ENCODE measurements at regions not wholly inside any gene's neighbourhood (a gene's known extent, or its start where the extent isn't known, plus 50 kb on each side); places are given as distances from the start of the nearest gene placed in this dataset.

DNA sequence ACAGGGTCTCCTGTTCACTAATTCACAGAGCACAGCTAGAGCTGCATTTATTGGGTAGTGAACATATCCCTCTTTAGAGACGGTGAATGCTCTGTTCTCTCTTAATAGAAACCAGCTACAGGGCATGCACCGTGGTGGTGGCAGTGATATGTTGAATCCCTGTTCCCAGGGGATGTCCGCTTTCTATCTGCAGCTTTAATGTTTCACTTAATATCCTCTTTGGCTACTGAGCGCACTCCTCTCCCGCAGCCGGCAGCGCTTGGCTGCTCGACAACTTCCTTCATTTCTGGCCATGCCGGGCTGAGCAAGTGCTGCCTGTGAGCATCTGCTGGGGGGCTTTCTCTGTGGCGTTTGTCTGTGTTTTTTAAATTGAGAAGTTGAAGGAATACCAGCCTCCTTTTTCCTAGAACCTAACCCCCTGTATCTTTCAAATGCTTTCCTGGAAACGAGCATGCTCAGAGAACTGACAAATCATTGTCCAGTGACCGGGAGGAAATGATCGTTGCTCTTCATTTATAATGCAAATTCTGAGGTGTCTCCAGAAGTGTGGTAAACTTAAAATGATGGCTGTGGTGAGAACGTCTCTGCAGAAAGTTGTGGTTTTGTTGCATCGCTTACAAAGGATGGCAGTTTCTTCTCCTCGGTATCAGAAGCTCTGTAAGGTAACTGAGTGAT, 297.9 kb downstream of the UTRN start:
- peak; percentile 27 for DNase-seq

DNA sequence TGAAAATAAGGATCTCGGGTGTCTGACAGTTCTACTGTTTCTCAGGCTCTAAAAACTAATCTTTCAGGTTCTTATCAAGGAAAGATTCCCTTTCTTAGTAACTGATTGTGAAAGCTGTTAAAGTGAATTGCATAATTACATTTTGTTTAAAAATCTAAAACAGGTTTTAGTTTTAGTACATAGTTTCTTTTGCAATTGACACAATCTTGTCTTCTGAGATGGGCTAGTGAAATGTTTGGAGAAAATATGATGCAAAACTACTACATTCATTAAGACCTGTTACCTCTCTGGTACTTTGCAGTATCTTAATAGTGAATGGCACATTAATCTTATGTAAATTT, 298.4 kb downstream of the UTRN start:
- DNase-seq: no peak

DNA sequence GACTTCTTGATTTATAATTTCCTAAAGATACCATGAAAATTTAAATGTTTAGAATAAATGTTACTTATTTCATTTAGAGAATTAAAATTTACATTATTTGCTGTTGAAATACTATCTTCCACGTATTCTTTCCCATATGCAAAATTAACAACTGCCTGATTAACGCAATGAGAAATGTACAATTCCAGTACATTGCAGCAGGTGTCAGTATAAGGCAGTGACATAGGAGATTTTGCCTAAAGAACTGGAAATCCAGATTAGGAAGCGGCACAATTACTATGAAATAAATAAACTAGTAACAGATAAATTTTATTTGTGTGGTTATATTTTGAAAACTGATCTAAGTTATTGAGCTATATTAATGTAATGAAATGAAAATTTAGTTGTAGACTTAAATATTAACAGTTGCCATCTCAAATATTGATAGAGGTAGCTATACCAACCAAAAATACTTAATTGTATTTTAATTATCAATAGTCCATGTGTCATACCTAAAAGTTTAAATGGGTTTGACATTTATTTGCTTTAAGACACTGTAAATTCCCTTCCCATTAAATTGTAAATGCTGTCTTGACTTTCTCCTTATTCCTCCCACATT, 300.2 kb downstream of the UTRN start:
- DNase-seq: peak; percentile 59

DNA sequence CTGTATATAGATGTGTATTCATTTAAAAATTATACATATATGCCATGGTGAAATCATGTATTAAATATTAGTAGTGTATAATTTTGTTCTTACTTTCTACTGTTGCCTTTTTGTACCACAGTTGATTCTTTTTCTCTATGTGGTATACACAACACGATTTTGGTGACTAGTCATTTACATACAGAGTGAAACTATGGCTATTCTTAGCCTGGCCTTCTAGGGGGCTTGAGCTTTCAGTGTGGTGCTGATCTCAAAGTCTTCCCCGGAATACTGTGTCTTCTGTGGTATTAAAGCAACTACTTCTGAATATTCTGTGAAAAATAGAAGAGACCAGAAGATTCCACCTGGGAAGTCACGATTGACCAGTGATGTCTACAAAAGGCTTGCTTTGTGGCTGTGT, 301.9 kb downstream of the UTRN start:
- DNase-seq: no peak

DNA sequence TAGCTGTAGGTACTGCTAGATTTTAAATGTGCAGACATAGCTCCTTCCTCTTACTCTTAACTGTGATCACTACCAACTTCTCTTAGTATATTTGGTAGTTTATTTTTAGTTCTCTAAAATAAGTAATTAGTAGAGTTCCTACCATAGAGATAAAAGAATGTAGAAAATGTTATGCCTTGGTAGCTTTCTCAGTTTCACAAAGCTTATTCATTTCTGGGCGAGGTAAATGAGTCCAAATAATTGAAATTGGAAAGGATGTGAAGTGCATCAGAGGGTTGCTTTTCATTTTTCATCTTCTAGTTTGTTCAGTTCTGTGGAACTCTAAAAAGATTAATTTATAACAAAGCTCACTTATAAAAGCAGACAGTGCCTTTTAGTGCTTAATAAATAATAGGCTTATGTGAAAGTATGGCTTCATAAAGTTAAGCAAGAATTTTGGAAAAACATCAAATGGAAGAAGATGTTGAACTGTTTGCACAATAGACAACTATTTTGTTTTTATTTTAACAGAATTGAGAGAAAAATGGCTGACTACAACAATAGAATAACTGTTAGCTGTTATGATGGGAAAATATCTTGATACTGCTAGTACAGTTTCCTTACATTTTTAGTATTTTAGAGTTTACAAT, 303.7 kb downstream of the UTRN start:
- peak; percentile 38 for DNase-seq

DNA sequence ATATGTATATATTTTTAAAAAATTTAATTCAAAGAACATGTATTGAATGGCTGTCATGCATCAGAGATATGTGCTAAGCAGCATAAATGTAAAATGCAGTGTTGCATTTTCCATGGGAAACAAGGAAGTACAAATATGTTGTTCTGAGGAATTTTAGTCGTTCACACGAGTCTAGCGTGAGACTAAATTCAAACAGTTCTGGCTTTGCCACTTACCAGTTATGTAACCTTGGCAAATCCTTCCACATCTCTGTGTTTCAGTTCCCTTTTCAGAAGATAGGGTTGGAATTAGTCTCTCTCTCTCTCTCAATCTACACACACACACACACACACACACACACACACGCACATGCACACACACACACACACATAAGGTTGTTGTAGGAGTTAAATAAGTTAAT, 305.4 kb downstream of the UTRN start:
- DNase-seq: no peak

DNA sequence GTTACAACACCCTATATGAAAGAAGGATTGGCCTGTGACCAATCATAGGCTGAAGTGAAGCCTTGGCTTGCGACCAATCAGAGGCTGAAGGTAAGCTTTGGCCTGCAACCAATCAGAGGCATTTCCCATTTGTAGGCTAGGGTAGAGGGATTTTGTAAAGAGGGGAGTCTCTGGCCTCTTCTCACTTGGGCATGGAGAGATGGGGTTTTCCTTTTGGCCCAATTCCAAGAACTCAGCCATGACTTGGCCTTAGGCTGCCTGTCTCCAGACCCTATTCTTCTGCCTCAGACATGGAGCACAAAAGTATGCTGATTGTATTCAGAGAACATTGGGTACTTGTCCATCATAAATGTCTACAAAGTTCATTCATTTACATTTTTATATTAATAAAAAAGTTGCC, 308.3 kb downstream of the UTRN start:
- DNase-seq: no peak

DNA sequence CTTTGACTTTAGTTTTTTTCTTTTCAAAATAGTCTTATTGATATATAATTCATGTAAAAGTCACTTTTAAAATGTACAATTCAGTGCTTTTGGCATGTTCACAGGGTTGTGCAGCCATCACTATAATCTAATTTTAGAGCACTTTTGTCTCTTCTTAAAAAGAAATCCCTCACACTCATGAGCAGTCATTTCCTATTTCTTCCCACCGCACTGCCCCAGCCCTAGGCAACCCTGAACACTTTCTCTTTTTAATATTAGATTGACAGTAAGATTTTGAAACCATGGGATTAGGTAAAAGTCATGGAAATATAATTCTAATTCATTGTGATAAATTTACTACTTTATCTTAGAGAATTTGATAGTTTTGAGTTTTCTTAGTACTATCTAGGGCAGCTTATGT, 309.4 kb downstream of the UTRN start:
- DNase-seq: no peak

DNA sequence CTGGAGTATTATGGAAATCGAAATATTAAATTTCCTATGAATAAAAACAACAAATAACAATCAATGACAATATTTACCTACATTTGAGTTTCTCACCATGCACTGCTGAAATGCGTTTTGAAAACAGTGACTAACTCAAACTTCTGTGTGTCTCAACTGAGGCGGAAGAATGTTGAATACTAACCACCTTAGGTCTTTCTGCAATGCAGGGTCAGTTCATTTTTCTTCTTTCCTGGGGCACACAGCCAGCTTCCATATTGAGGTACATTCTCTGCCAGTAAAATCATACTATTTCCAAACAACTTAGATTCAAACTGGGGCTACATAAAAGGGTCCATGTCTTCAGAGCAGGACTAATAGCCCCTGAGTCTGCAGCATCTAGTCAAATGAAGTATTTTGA, 310.1 kb downstream of the UTRN start:
- DNase-seq: no peak

DNA sequence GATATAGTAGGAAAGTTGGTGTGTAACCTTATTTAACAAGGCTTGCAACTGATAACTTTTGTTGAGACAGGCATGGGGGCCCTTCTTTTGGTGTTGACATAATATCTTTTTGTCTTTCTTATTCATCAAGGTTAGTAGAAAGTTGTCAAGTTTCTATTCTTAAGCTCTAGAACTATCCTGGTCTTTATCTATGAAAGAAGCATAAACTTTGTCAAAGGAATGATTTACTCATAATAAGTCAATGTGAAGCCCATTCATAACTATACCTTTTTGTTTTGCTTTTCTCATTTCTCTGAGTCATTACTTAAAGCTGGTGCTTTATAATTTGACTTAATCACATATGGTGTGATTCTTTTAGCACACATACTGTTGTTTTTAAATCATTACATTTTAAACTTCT, 312.4 kb downstream of the UTRN start:
- no peak for DNase-seq

DNA sequence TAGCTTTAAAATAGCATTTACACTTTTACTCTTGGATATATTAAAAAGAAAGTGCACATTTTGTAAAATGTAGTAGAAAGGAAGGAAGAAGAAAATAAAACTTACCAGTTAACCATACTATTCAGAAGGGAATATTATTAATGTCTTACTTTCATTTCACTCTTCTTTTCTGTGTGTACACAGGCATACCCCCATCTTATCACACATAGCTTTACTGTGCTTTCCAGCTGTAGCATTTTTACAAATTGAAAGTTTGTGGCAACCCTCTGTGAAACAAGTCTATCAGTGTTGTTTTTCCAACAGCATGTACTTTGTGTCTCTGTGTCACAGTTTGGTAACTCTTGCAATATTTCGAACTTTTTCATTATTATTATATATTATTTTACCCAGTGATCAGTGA, 314.5 kb downstream of the UTRN start:
- no peak for DNase-seq

DNA sequence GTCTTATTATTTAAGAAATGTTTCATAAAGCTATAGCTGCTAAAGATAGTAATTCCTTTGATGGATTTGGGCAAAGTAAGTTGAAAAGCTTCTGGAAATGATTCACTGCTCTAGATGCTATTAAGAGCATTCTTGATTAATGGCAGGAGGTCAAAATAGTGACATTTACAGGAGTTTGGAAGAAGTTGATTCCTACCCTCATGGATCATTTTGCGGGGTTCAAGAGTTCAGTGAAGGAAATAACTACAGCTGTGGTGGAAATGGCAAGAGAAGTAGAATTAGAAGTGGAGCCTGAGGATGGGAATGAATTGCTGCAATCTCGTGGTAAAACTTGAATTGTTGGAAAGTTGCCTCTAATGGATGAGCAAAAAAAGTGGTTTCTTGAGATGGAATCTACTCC, 316.1 kb downstream of the UTRN start:
- DNase-seq: no peak

DNA sequence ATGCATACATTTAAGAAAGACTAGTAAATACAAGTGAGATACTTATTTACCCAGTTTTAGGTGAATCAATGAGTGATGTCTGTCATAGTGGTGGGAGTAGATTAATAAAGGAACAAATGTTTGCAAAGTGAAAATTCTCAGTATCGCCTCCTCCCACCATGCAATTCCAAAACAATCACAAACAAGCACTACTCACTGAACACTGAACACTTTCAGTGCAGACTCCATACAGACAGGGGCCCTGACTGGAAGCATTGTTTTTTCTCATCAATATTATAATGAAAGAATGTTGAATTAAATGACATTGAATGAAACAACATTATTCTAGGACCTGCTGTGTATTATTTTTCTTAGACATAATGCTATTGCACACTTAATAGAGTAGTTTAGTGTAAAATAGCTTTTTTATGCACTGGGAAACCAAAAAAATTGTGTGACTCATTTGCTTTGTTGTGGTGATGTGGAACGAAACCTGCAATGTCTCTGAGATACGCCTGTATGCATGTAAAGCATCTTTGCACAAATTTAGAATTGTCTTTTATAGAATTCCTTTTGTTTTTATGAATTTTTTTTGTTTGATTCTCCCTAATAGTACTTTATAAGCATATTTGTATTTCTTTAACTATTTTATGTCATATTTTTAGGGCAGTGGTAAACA, 317.5 kb downstream of the UTRN start:
- DNase-seq: no peak

DNA sequence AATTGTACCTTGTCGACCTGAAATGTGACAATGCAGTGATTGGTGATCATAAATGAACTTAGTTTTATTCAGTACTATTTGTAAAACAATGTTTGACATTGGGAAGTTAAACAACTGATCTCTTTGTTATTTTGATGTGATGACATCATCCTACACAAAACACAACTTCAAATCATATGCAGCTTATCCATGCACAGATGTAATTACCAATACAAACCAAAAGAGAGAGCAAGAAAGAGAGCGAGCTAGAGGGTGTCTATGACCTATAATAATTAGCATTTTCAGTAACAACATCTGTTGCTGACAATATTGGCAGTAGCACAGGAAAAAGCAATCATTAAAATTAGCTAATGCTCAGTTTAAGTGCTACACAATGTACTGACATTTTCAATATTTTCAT, 320.9 kb downstream of the UTRN start:
- DNase-seq: no peak

DNA sequence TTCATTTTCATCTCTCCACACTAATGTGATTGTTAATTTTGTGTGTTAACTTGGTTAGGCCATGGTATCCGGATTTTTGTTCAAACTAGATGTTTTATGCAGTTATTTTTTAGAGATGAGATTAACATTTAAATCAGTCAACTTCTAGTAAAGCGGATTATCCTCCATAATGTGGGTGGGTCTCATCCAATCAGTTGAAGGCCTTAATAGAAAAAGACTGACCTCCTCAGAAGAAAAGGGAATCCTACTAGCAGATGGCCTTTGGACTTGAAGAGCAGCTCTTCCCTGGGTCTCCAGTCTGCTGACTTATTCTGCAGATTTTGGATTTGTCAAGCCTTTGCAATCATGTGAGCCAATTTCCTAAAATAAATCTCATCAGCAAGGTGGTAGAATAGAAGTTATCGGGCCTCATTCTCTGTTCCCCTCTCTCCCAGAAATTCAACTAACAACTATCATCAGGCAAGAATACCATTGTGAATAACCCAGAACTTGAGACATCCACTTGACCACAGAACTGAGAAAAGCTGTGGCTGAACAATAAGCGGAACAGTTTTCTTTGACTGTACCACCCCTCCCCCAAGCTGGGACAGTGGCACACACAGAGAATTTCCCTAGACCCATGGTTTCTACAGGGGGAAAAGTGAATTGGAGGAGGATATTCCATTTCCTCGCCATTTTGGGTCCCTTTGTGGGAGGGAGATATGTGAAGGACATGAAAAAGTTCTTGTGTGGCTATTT, 323.0 kb downstream of the UTRN start:
- DNase-seq: no peak

DNA sequence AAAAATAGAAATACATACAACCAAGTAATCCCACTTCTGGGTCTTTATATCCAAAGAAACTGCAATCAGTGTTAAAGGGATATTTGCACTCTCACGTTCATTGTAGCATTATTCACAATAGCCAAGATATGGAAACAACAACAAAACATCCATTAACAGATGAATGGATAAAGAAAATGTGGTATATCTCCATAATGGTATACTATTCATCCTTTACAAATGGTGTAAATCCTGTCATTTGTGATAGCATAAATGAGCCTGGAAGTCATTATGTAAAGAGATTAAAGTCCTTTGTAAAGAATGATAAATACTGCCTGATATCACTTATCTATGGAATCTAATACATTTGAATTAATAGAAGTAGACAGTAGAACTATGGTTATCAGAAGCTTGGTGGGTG, 327.7 kb downstream of the UTRN start:
- DNase-seq: no peak

DNA sequence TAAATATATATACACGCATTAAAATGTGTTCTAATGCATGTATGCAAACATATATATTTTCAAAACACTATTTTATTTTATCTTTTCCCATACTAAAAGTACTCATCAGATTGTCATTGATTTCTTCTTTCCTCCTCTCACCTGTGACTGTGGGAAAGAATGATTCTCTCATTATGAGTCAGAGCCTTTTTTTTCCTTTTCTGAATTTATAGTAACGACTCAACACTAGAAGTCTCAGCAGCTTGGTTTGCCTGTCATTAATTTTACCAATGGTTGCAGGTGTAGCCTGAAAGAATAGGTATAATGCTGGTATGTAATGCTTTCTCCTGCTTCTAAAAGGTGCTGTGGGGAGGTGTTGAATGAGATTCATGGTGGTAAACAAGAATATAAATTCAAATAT, 328.7 kb downstream of the UTRN start:
- no peak for DNase-seq

DNA sequence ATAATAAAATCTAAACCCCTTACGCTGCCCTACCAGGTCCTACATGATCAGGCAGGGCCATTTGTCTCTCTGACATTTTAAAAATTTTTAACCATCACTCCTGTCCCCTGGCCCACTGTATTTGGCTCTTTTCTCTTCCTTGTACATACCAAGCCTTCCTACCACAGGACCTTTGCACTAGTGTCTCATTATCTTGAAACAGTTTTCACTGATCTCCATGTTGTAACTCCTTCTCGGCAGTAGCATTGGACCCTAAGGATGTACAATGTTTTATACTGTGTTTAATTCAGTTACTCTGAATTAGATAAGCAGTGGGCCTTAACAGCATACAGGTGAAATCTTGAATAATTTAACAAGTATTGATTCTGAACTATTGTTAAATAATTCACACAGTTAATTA, 330.7 kb downstream of the UTRN start:
- no peak for DNase-seq

DNA sequence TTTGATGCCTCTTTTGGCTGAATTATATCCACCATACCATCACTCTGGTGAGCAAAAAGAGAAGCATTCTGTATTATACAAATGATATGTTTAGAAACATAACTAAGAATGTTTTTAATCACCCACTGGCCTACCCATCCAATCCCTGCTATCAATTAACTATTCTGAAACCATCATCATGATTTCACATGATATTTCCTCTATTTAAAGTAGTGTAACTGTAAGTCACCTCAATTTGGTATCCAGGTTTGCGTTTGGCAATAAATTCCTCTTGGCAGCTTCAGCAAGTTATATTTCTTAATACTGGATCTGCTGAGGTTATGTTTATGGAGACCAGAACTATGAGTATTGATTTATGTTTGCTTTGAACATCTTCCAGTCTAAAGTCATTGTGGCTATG, 332.1 kb downstream of the UTRN start:
- no peak for DNase-seq

DNA sequence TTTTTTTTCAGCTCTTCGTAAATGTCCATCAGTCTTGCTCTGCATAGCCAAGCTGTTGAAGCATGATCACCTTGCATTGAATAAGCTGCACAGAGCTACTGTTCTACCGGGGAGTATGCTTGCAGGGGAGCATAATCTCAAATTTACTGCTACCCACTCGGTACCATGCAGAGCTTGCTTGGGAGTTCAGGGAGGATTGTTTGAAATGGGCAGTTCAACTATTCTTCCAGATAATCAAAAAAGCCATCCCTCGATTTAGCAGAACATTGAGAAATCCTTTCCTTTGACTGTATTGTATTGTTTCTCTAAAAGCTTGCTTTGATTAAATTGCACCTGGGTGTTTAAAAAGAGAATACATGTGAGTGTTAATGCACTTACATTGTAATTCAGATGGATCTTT, 332.6 kb downstream of the UTRN start:
- no peak for DNase-seq

DNA sequence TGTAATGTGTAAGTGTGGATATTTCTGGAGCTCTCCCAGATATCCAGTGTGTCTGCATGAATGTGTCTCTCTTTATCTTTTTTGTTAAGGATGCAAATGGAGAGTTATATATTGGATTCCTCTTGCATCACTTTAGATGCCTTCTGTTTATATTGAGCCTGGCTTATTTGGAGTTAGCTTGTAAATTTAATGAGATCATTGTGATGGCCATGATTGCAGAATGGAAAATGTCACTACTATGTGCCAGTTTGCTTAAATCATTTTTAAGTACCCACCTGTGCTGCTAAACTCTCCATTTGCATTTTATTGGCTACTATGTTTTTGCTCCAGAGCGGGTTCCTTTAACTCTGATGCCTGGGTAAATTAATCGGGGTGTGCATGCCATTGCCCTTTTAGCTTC, 334.8 kb downstream of the UTRN start:
- DNase-seq: no peak

DNA sequence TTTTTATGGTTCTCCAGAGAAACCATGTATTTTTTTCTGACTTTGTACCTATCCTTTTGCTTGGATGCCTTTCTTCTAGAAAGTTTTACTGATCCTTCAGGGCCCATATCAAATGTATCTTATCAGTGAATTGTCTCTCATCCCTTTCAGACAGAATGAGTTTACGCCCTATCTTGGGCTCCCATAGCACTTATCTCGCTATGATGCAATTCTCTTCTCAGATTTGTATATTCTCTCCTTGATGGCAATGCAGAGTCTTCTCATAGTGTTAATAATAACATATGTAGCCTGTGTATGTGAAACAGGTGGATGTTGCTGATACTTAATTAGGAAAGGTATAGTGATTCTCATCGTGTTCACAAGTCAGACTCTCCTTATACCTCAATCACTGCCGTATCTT, 336.2 kb downstream of the UTRN start:
- DNase-seq: no peak

DNA sequence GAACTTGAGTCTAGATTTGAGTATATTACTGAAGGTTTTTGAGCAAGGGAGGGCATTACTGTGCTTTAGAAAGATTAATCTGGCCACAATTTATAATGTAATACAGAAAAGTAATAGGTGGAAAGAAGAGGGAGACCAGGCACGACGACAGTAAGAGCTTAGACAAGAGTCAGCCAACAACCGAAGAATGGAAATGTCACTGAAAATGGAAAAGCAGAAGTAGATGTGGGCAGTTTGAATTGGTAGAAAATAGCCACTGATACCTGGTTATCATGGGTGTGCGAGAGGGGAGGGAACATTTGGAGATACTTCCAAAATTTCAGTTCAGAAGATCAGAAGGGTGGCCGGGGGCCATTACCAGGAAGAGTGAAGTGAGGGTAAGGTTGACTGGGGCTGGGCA, 339.1 kb downstream of the UTRN start:
- DNase-seq: no peak

DNA sequence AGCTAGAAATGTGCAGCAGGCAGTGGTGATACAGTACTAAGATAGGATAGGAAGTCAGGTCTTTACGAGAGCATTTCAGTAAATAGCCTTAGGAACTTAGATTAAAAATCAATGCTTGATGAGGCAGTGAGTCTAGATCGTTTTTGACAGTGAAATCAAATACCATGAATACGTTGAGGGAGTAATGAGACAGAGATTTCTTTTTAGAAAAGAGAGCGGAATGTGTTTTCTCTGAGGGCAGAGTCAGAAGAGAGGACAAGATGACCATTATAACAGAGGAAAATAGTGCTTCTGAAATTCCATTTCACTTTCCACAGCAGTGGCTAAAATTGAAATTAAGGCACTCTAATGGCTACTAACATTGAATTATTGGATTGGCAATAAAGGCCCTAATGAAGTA, 339.6 kb downstream of the UTRN start:
- no peak for DNase-seq
